ENCODE measurements at regions not wholly inside any gene's neighbourhood (a gene's known extent, or its start where the extent isn't known, plus 50 kb on each side); places are given as distances from the start of the nearest gene placed in this dataset.
"Not testable (repeated sequence)": the region's sequence is repeated elsewhere in the genome, so short reads cannot be mapped to it uniquely, and the experiment has no call there.

- Histone ChIP-seq H3K9ac (ENCODE audit: low read depth, low read length) (no peak overlapping the region), H3K36me3 (ENCODE audit: insufficient read depth, low read depth, low read length) (no peaks in the 10 kb centered on the region), H3K27me3 (ENCODE audit: insufficient read depth, low read length) (no peaks in the 10 kb centered on the region), H3K4me3 (ENCODE audit: low read length) (no peak overlapping the region), H3K4me1 (ENCODE audit: insufficient read depth, low read length) (no peaks in the 10 kb centered on the region), H3K9me3 (ENCODE audit: insufficient read depth, low read depth, low read length) (peaks cover 8% of the 10 kb centered on the region; the same call in 1 of the 2 replicates), H3K27ac (ENCODE audit: low read length) (no peak overlapping the region)
Measured at GRCh38 chr1:118381197-118381869, 196.3 kb upstream of the SPAG17 start.

DNA sequence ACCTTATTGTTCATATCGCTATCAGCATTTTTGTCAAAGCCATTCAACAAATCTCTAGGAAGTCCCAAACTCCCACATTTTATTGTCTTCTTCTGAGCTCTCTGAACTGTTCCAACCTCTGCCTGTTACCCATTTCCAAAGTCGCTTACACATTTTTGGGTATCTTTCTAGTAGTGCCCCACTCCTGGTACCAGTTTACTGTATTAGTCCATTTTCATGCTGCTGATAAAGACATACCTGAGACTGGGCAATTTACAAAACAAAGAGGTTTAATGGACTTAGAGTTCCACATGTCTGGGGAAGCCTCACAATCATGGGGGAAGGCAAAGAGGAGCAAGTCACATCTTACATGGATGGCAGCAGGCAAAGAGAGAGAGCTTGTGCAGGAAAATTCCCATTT, 192.2 kb upstream of the SPAG17 start:
- H3K27ac ChIP-seq (ENCODE audit: low read length); H3K27me3 ChIP-seq (ENCODE audit: insufficient read depth, low read length); H3K4me1 ChIP-seq (ENCODE audit: insufficient read depth, low read length); H3K36me3 ChIP-seq (ENCODE audit: insufficient read depth, low read depth, low read length); H3K9me3 ChIP-seq (ENCODE audit: insufficient read depth, low read depth, low read length); H3K9ac ChIP-seq (ENCODE audit: low read depth, low read length); H3K4me3 ChIP-seq (ENCODE audit: low read length): not testable (repeated sequence)

DNA sequence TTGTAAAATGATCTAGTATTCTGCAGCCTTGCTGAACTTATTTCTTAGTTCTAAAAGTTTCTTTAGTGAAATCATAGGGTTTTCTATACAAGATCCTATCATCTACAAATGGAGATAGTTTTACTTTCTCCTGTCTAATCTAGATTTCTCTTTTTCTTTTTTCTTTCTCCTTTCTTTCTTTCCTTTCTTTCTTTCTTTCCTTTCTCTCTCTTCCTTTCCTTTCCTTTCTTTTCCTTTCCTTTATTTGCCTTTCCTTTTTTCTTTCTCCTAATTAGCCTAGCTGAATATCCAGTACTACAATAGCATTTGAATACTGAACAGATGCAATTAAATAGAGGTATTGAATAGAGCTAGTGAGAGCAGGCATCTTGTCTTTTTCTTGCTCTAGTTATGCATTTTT, 186.6 kb upstream of the SPAG17 start:
- H3K36me3 ChIP-seq (ENCODE audit: insufficient read depth, low read depth, low read length): no peaks in the 10 kb centered on the region
- H3K4me1 ChIP-seq (ENCODE audit: insufficient read depth, low read length): no peaks in the 10 kb centered on the region
- no peak overlapping the region for H3K27ac ChIP-seq (ENCODE audit: low read length)
- peaks cover 20% of the 10 kb centered on the region; the same call in 1 of the 2 replicates for H3K9me3 ChIP-seq (ENCODE audit: insufficient read depth, low read depth, low read length)
- H3K27me3 ChIP-seq (ENCODE audit: insufficient read depth, low read length): no peaks in the 10 kb centered on the region
- H3K4me3 ChIP-seq (ENCODE audit: low read length): no peak overlapping the region
- no peak overlapping the region for H3K9ac ChIP-seq (ENCODE audit: low read depth, low read length)

- Histone ChIP-seq H3K27me3 (ENCODE audit: insufficient read depth, low read length) (no peaks in the 10 kb centered on the region), H3K27ac (ENCODE audit: low read length) (no peak overlapping the region), H3K9me3 (ENCODE audit: insufficient read depth, low read depth, low read length) (peaks cover 20% of the 10 kb centered on the region; the same call in 1 of the 2 replicates), H3K4me3 (ENCODE audit: low read length) (no peak overlapping the region), H3K36me3 (ENCODE audit: insufficient read depth, low read depth, low read length) (no peaks in the 10 kb centered on the region), H3K4me1 (ENCODE audit: insufficient read depth, low read length) (no peaks in the 10 kb centered on the region), H3K9ac (ENCODE audit: low read depth, low read length) (no peak overlapping the region)
Measured at GRCh38 chr1:118370861-118371260, 185.8 kb upstream of the SPAG17 start.

DNA sequence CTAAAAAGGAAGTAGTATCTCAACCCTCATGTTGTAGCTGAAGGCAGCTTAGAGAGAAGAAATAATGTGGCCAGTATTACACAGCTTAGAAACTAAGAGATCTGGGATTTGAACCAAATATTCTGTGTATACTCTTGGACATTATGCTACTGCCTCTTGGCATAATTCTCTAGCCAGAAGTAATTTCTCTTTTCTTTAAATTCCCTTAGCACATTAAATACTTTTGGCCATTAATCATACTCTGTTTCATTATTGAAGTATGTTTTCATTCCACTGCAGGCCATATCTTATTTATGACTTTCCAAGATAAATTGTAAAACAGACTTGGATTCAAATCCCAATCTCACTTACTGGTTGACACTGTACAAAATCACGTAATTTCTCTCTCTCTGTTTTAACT, 181.3 kb upstream of the SPAG17 start:
- Histone ChIP-seq H3K27me3 (ENCODE audit: insufficient read depth, low read length) (no peaks in the 10 kb centered on the region), H3K27ac (ENCODE audit: low read length) (no peak overlapping the region), H3K9me3 (ENCODE audit: insufficient read depth, low read depth, low read length) (peaks cover 24% of the 10 kb centered on the region), H3K4me1 (ENCODE audit: insufficient read depth, low read length) (no peaks in the 10 kb centered on the region), H3K4me3 (ENCODE audit: low read length) (no peak overlapping the region), H3K36me3 (ENCODE audit: insufficient read depth, low read depth, low read length) (no peaks in the 10 kb centered on the region), H3K9ac (ENCODE audit: low read depth, low read length) (no peak overlapping the region)

DNA sequence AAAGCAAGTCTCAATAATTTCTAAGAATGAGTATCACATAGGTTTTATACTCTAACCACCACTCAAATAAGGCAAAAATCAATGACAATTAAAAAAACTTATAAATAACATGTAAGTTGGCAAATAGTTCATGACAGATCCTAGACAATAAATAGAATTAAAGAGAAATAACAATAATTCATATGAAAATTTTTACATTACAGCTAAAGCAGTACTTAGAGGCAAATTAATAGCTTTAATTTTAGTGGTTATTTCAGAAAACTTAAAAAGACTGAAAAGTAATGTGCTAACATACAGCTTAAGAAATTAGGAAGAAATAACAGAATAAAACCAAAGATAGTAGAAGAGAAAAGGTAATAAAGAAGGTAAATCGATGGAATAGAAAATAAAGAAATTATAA, 179.9 kb upstream of the SPAG17 start:
- no peaks in the 10 kb centered on the region for H3K27me3 ChIP-seq (ENCODE audit: insufficient read depth, low read length)
- H3K27ac ChIP-seq (ENCODE audit: low read length): no peak overlapping the region
- H3K4me3 ChIP-seq (ENCODE audit: low read length): no peak overlapping the region
- H3K36me3 ChIP-seq (ENCODE audit: insufficient read depth, low read depth, low read length): no peaks in the 10 kb centered on the region
- H3K9me3 ChIP-seq (ENCODE audit: insufficient read depth, low read depth, low read length): peaks cover 12% of the 10 kb centered on the region
- no peak overlapping the region for H3K9ac ChIP-seq (ENCODE audit: low read depth, low read length)
- no peaks in the 10 kb centered on the region for H3K4me1 ChIP-seq (ENCODE audit: insufficient read depth, low read length)

GRCh38 chr1:118363396-118363795, 178.4 kb upstream of the SPAG17 start:
- Histone ChIP-seq H3K4me1 (ENCODE audit: insufficient read depth, low read length) (no peaks in the 10 kb centered on the region), H3K27ac (ENCODE audit: low read length) (no peak overlapping the region), H3K9me3 (ENCODE audit: insufficient read depth, low read depth, low read length) (peaks cover 12% of the 10 kb centered on the region), H3K4me3 (ENCODE audit: low read length) (no peak overlapping the region), H3K36me3 (ENCODE audit: insufficient read depth, low read depth, low read length) (no peaks in the 10 kb centered on the region), H3K9ac (ENCODE audit: low read depth, low read length) (no peak overlapping the region), H3K27me3 (ENCODE audit: insufficient read depth, low read length) (no peaks in the 10 kb centered on the region)

GRCh38 chr1:118360817-118361216, 175.8 kb upstream of the SPAG17 start:
- Histone ChIP-seq H3K4me3 (ENCODE audit: low read length) (no peak overlapping the region), H3K27me3 (ENCODE audit: insufficient read depth, low read length) (no peaks in the 10 kb centered on the region), H3K4me1 (ENCODE audit: insufficient read depth, low read length) (no peaks in the 10 kb centered on the region), H3K9ac (ENCODE audit: low read depth, low read length) (no peak overlapping the region), H3K9me3 (ENCODE audit: insufficient read depth, low read depth, low read length) (peaks cover 12% of the 10 kb centered on the region), H3K36me3 (ENCODE audit: insufficient read depth, low read depth, low read length) (no peaks in the 10 kb centered on the region), H3K27ac (ENCODE audit: low read length) (no peak overlapping the region)

DNA sequence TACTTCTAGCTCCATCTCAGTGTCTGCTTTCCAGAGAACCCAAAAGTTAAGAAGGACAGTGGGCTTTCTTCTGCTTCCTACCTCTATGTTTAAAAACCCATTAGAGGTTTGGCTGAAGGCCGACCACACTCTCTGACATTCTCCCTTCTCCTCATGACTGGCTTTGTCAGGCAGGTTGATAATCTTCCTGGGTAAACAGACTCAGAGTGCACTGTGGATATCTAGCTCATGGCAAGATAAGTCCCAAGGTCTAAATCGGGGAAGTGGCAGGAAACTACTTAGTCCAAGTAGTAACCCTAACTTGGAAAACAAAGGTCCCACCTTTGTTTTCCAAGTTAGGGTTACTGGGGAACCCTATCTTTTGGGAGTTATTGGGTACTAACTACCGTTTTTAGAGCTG, 161.9 kb upstream of the SPAG17 start:
- no peaks in the 10 kb centered on the region for H3K27me3 ChIP-seq (ENCODE audit: insufficient read depth, low read length)
- no peaks in the 10 kb centered on the region for H3K4me1 ChIP-seq (ENCODE audit: insufficient read depth, low read length)
- H3K27ac ChIP-seq (ENCODE audit: low read length): no peak overlapping the region
- H3K36me3 ChIP-seq (ENCODE audit: insufficient read depth, low read depth, low read length): no peaks in the 10 kb centered on the region
- H3K9me3 ChIP-seq (ENCODE audit: insufficient read depth, low read depth, low read length): no peaks in the 10 kb centered on the region
- H3K4me3 ChIP-seq (ENCODE audit: low read length): no peak overlapping the region
- H3K9ac ChIP-seq (ENCODE audit: low read depth, low read length): no peak overlapping the region

GRCh38 chr1:118340928-118341910, 156.2 kb upstream of the SPAG17 start:
- no peaks in the 10 kb centered on the region for H3K27me3 ChIP-seq (ENCODE audit: insufficient read depth, low read length)
- H3K4me1 ChIP-seq (ENCODE audit: insufficient read depth, low read length): no peaks in the 10 kb centered on the region
- H3K9ac ChIP-seq (ENCODE audit: low read depth, low read length): no peak overlapping the region
- no peak overlapping the region for H3K4me3 ChIP-seq (ENCODE audit: low read length)
- no peaks in the 10 kb centered on the region for H3K9me3 ChIP-seq (ENCODE audit: insufficient read depth, low read depth, low read length)
- no peak overlapping the region for H3K27ac ChIP-seq (ENCODE audit: low read length)
- no peaks in the 10 kb centered on the region for H3K36me3 ChIP-seq (ENCODE audit: insufficient read depth, low read depth, low read length)

GRCh38 chr1:118339400-118340124, 154.5 kb upstream of the SPAG17 start:
- no peak overlapping the region for H3K4me3 ChIP-seq (ENCODE audit: low read length)
- H3K4me1 ChIP-seq (ENCODE audit: insufficient read depth, low read length): peaks cover 3% of the 10 kb centered on the region; the same call in 1 of the 2 replicates
- H3K27ac ChIP-seq (ENCODE audit: low read length): no peak overlapping the region
- no peaks in the 10 kb centered on the region for H3K27me3 ChIP-seq (ENCODE audit: insufficient read depth, low read length)
- no peaks in the 10 kb centered on the region for H3K9me3 ChIP-seq (ENCODE audit: insufficient read depth, low read depth, low read length)
- H3K36me3 ChIP-seq (ENCODE audit: insufficient read depth, low read depth, low read length): no peaks in the 10 kb centered on the region
- H3K9ac ChIP-seq (ENCODE audit: low read depth, low read length): no peak overlapping the region
